GM19023 (cell line): ENCODE measurements at regions not wholly inside any gene's neighbourhood (a gene's known extent, or its start where the extent isn't known, plus 50 kb on each side); places are given as distances from the start of the nearest gene placed in this dataset.
"Not testable (repeated sequence)": the region's sequence is repeated elsewhere in the genome, so short reads cannot be mapped to it uniquely, and the experiment has no call there.

Experiments used
- ATAC-seq: cut with Tn5 transposase; IDR thresholded peaks from one replicate; pipeline ENCODE4 v1.9.1; 2021; ENCODE audit warnings: mild to moderate bottlenecking, moderate library complexity; ENCODE audit not compliant: unreplicated experiment

- not testable (repeated sequence) for ATAC-seq
These were observed 1246.0 kb upstream of the PABPC4L start for GRCh38 chr4:135447598-135447997.

GRCh38 chr4:135434936-135435335, 1233.3 kb upstream of the PABPC4L start:
- ATAC-seq: no peak

- ATAC-seq: no peak
These were observed 1227.9 kb upstream of the PABPC4L start for GRCh38 chr4:135429528-135429927.

GRCh38 chr4:135418353-135418752, 1216.8 kb upstream of the PABPC4L start:
- ATAC-seq: no peak

- ATAC-seq: no peak
These were observed 1210.6 kb upstream of the PABPC4L start for GRCh38 chr4:135412213-135412612.

- no peak for ATAC-seq
These were observed 1209.7 kb upstream of the PABPC4L start for GRCh38 chr4:135411251-135411650.

GRCh38 chr4:135409261-135409660, 1207.7 kb upstream of the PABPC4L start:
- ATAC-seq: not testable (repeated sequence)

- no peak for ATAC-seq
These were observed 1206.5 kb upstream of the PABPC4L start for GRCh38 chr4:135408109-135408508.

GRCh38 chr4:135406597-135406996, 1205.0 kb upstream of the PABPC4L start:
- ATAC-seq: not testable (repeated sequence)

- no peak for ATAC-seq
These were observed 1184.4 kb upstream of the PABPC4L start for GRCh38 chr4:135385830-135386581.

- ATAC-seq: no peak
These were observed 1182.0 kb upstream of the PABPC4L start for GRCh38 chr4:135383356-135384288.

- ATAC-seq: no peak
These were observed 1180.8 kb upstream of the PABPC4L start for GRCh38 chr4:135382280-135382959.

GRCh38 chr4:135372131-135372530, 1170.5 kb upstream of the PABPC4L start:
- ATAC-seq: no peak

- no peak for ATAC-seq
These were observed 1169.5 kb upstream of the PABPC4L start for GRCh38 chr4:135371137-135371536.

GRCh38 chr4:135368831-135369230, 1167.2 kb upstream of the PABPC4L start:
- no peak for ATAC-seq

GRCh38 chr4:135365065-135365464, 1163.5 kb upstream of the PABPC4L start:
- ATAC-seq: no peak

- ATAC-seq: no peak
These were observed 1157.5 kb upstream of the PABPC4L start for GRCh38 chr4:135359128-135359527.

GRCh38 chr4:135357091-135357490, 1155.5 kb upstream of the PABPC4L start:
- no peak for ATAC-seq

GRCh38 chr4:135354876-135355275, 1153.3 kb upstream of the PABPC4L start:
- no peak for ATAC-seq

GRCh38 chr4:135353008-135353407, 1151.4 kb upstream of the PABPC4L start:
- no peak for ATAC-seq

- ATAC-seq: no peak
These were observed 1142.9 kb upstream of the PABPC4L start for GRCh38 chr4:135344492-135344891.
